Fibroblast of villous mesenchyme (primary cell): ENCODE measurements at regions not wholly inside any gene's neighbourhood (a gene's known extent, or its start where the extent isn't known, plus 50 kb on each side); places are given as distances from the start of the nearest gene placed in this dataset.

Experiments
- DNase-seq: peaks from one replicate; pipeline ENCODE4 v3.0.0-alpha.2; 2010; ENCODE audit warnings: low read depth
- H3K4me3 ChIP-seq: 2 replicates; pipeline ENCODE4 v1.5.1; 2011; ENCODE audit warnings: low read depth, mild to moderate bottlenecking, low read length
- CTCF ChIP-seq: IDR thresholded peaks from 2 replicates; pipeline ENCODE4 v1.5.1; 2012; ENCODE audit warnings: low read depth, mild to moderate bottlenecking, low read length; ENCODE audit not compliant: insufficient read depth

GRCh38 chr19:28456252-28456651 is 756.7 kb downstream of the UQCRFS1 start:
- no peak for TF ChIP-seq CTCF
- no peak overlapping the region for H3K4me3 ChIP-seq
- no peak for DNase-seq

- TF ChIP-seq CTCF: no peak
- DNase-seq: no peak
- no peak overlapping the region for H3K4me3 ChIP-seq
Measured at GRCh38 chr19:28454083-28454482, 758.9 kb downstream of the UQCRFS1 start.

- DNase-seq: no peak
- H3K4me3 ChIP-seq: no peak overlapping the region
- no peak for TF ChIP-seq CTCF
Measured at GRCh38 chr19:28453420-28453819, 759.5 kb downstream of the UQCRFS1 start.

GRCh38 chr19:28449803-28450202 is 763.1 kb downstream of the UQCRFS1 start:
- TF ChIP-seq CTCF: no peak
- no peak for DNase-seq
- H3K4me3 ChIP-seq: no peak overlapping the region

DNA sequence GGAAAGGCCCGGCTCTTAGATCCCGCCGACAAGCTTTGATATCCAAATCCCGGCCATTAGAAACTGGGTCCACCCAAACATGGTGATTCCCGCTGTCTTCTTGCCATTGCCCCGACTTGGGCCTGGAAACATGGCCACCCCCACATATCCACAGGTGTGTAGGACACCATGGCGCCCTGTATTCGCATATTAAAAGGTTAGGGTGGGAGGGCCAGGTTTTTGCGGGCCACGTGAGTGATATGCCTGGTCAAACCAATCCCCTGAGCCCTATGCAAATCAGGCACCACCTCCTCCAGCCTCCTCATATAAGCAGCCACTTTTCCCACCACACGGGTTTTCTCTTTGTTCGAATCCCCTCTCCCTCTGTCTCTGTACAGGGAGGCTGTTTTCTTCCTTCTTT is 766.4 kb downstream of the UQCRFS1 start:
- no peak for DNase-seq
- no peak for TF ChIP-seq CTCF
- no peak overlapping the region for H3K4me3 ChIP-seq

DNA sequence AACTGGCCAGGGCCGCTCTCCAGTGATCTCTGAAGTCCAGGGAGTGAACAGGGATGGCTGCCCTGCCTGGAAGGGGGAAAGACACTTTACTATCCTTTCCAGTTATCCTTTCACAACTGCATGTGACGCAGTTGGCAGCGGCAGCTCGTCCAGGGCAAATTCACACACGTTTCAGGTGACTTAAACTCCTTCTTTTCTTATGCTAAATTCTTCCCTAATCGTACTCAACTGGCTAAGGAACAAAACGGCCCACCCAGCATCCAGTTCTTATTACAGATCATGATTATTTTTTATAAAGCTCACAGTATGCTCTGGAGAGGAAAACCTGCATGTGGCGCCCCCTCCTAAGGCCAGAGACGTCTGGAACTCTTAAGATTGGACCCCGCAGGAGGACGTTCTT is 767.1 kb downstream of the UQCRFS1 start:
- TF ChIP-seq CTCF: no peak
- no peak overlapping the region for H3K4me3 ChIP-seq
- DNase-seq: no peak

GRCh38 chr19:28444362-28444761 is 768.6 kb downstream of the UQCRFS1 start:
- no peak for DNase-seq
- no peak for TF ChIP-seq CTCF
- no peak overlapping the region for H3K4me3 ChIP-seq
